ENCODE measurements at regions not wholly inside any gene's neighbourhood (a gene's known extent, or its start where the extent isn't known, plus 50 kb on each side); places are given as distances from the start of the nearest gene placed in this dataset.
A peak's percentile ranks its signal among the peaks of the same experiment; 100 is the strongest.

DNA sequence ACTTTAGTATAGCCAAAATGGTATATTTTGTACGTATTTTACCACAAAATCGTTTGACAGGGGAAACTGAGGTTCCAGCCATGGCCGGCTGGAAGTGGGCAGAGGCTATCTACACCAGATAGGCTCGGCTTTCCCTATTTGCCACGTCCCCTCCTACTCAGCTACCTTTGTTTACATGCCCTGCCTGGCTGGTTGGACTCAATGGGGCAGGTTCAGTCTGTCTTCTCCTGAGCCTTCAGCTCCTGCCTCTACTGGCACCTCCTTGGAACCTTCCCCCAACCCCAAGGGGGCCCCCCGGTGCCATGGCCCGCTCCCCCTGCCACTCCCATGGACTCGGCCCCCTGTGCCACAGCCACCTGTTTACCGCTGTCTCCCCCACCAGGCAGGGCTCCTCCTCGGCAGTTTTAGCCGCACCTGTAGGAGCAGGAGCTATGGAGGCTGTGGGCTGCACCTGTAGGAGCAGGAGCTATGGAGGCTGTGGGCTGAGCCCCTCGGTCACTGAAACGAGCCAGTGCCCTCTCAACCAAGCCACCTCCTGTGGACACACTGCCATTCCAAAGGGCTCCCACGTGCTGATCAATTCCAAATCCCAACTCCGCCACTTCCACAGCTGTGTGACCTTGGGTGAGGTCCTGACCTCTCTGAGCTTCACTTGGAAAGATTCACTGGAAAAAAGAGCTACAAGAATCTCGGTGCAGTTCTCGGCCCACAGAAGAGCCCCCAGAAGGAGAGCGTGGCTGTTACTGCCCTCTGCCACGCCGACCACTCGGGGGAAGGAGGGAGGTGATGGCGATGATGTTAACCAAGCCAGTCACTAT lies 62.2 kb downstream of the NCOR2 start:
- DNase-seq (ENCODE audit: low spot score) = no peak
- in situ Hi-C loops (cut with HindIII; ENCODE audit: low sequenced_read_pairs) = no loop called here

DNA sequence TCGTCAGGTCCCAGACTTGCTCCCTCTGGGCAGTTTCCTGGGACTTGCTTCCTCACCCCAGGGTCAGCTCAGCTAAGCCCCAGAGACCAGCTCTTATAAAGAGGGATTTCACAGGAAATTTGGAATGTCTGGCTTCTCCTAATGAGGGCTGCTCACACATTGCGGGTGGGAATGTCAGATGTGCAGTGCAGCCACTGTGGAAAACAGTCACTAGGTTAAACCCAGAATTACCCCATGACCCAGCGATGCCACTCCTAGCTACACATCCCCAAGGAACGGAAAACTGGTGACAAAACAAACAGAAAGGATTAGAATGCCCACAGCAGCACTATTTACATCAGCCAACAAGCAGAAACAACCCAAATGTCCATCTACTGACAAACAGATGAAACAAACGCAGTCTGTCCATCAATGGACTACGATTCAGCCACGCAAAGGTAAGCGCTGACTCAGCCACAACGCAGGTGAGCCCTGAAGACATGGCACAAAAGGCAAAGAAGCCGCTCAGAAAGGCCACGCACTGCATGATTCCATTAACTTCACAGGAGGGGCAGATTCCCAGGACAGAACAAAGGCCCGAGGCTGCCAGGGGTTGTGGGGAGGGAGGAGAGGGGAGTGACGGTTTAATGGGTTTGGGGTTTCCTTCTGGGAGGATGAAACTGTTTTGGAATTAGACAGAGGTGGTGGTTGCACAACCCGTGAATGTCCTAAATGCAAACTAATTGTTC lies 63.0 kb downstream of the NCOR2 start:
- in situ Hi-C loops (cut with HindIII; ENCODE audit: low sequenced_read_pairs) = no loop called here

GRCh38 chr12:124503305-124503704 lies 64.1 kb downstream of the NCOR2 start:
- no peak for DNase-seq (ENCODE audit: low spot score)
- in situ Hi-C loops (cut with HindIII; ENCODE audit: low sequenced_read_pairs) = no loop called here

More for the DNA sequence above, 63.0 kb downstream of the NCOR2 start:
- no peak for DNase-seq (ENCODE audit: low spot score)

DNA sequence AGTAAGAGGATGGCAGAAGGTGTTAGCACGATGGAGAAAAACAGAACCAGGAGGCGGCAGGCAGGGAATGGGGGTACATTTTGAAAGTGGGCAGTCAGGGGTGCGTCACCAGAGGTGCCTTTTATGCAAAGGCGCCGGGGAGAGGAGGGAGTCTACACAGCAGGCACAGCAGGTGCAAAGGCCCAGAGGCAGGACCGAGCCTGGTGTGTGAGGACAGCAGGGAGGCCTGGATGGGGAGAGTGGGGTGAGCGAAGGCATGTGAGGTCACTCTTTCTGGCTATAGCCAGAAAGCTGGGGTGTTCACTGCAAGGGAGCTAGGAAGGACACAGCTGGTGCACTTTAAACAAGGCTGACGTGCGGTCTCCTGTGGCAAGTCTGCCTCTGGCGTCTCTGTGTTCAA lies 65.0 kb downstream of the NCOR2 start:
- in situ Hi-C loops (cut with HindIII; ENCODE audit: low sequenced_read_pairs) = no loop called here
- DNase-seq (ENCODE audit: low spot score) = no peak

- in situ Hi-C loops (cut with HindIII; ENCODE audit: low sequenced_read_pairs) = no loop called here
- peak; percentile 74 for DNase-seq (ENCODE audit: low spot score)
Observed at GRCh38 chr12:124501827-124502226, 65.6 kb downstream of the NCOR2 start.

DNA sequence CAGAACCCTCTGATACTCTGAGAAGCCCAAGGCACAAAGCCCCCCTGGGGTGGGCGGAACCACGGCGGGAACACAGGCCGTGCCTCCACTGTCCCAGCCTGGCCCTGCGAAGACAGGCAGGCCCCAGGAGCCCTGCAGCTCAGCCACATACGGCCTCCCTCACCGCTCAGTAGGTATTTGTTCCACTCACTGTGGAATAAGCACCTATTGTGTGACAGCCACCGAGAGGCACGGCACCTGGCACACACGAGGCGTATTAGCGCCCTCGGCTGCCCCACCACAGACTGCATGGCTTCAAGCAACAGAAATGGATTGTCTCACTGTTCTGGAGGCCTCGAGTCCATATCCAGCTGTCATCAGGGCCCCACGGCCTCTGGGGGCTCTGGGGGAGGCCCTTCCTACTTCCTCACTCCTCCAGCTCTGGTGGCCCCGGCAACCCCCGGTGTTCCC lies 66.3 kb downstream of the NCOR2 start:
- in situ Hi-C loops (cut with HindIII; ENCODE audit: low sequenced_read_pairs) = no loop called here
- DNase-seq (ENCODE audit: low spot score) = no peak

DNA sequence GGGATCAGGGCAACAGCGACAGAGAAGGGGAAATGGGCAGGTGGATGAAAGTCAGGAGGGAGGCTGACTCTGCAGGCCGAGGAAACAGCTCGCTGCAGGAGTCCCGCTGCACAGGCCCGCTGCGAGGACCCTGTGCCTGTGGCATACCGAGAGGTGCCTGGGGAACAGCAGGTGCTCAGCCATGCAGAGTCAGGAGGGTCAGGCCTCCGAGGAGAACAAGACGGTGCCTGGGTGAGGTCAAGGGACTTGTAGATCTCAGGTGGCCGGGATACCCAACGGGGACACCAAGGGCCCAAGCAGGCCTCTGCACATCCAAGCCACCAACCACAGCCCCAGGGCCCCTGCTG lies 67.5 kb downstream of the NCOR2 start:
- in situ Hi-C loops (cut with HindIII; ENCODE audit: low sequenced_read_pairs) = no loop called here
- DNase-seq (ENCODE audit: low spot score) = no peak

DNA sequence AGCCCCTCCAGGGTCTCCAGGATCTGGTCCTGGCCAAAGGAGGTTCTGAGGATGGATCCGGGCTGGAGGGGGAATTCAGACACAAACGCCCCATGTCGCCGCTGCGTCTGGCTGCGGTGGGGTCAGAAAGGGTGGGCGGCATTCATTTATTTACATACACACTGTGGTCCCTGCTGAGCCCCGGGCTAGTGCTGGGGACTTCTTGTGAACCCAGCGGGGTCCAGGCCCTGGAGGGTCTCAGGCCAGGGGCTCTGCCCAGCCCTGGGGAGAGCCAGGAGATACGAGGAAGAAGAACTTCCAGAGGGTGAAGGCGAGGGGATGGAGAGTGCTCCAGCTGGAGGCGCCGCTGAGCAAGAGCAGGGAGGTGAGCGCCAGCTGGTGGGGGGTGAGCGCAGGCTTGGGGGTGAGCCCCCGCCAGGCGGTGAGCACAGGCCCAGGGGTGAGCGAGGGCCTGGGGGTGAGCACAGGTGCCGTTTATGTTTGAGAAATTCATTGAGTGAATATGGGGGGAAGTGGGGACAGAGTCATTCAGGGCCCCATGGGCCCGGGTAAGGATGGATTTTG lies 68.1 kb downstream of the NCOR2 start:
- no peak for DNase-seq (ENCODE audit: low spot score)
- in situ Hi-C loops (cut with HindIII; ENCODE audit: low sequenced_read_pairs) = no loop called here

DNA sequence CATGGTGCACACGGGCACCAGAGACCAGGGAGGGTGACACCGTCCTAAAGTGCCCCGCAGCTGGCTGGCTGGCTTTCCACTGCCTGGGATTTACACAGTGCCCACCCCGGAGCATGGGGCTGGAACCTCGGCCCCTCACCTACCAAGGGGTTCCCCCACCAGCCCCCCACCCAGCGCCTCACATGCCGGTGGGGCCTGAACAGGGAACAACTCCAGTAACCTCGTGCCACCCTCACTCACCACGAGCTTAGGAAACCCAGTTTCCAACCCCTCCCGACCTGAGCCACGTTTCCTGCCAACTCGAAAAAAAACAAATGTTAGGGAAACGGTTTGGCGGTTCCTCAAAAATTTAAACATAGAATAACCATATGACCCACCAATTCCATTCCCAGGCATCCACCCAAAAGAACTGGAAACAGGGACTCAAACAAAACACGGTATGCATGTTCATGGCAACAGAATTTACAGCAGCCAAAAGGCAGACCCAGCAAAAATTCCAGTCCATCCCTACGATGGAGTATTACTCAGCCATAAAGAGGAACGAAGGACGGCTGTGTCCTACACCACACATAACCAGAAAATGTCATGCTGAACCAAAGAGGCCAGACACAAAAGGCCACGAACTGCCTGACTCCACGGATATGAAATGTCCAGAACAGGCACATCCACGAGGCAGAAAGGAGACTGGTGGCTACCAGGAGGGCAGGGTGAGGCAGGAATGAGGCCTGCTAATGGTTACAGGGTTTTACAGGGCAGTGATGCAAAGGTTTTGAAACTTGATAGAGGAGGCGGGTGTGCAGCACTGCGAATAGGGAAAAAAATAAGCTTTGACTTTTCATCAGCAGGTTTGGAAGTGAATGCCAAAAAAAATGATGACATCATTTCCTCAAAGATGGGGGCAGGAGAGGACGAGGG lies 68.9 kb downstream of the NCOR2 start:
- in situ Hi-C loops (cut with HindIII; ENCODE audit: low sequenced_read_pairs) = no loop called here
- peak; percentile 70 for DNase-seq (ENCODE audit: low spot score)

DNA sequence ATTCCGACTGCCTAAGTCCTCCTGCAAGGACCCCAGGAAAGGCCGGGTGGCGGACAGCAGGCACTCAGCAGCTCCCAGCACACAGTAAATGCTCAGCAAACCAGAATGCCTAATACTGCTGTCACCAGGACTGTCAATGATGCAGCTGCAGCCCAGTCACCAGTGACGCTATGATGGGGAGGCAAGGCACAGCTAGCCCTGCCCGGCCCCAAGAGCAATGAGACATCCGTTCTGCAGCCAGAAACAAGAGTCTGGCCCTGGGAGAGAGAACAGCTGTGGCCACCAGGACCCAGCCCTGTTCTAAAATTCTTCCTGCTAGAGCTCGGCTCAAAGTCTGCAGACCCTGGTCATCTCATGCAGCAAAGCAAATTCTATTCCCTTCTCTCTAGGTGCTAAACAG lies 69.8 kb downstream of the NCOR2 start:
- peak; percentile 48 for DNase-seq (ENCODE audit: low spot score)
- in situ Hi-C loops (cut with HindIII; ENCODE audit: low sequenced_read_pairs) = no loop called here

GRCh38 chr12:124497039-124497438 lies 70.4 kb downstream of the NCOR2 start:
- DNase-seq (ENCODE audit: low spot score) = peak; percentile 59
- in situ Hi-C loops (cut with HindIII; ENCODE audit: low sequenced_read_pairs) = no loop called here

GRCh38 chr12:124496584-124496983 lies 70.8 kb downstream of the NCOR2 start:
- in situ Hi-C loops (cut with HindIII; ENCODE audit: low sequenced_read_pairs) = no loop called here
- no peak for DNase-seq (ENCODE audit: low spot score)

- in situ Hi-C loops (cut with HindIII; ENCODE audit: low sequenced_read_pairs) = no loop called here
- no peak for DNase-seq (ENCODE audit: low spot score)
Observed at GRCh38 chr12:124495194-124495983, 72.0 kb downstream of the NCOR2 start.

DNA sequence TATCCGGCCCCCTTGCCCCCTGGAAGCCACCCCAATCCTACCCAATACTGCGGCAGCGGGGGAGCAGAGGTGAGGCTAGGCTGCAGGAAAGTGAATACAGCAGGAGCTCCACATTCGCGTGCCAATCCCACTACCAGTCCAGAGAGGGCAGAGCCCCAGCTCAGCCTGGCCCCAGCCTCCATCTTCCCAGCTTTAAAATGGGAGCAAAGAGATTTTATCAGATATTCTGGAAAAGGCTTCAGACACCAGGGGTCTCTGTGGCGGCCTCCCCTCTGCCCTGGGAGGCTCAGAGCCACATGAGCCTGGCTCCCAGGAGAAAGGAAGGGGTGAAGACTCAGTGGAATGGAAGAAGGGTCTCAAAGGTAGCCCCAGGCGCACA lies 72.7 kb downstream of the NCOR2 start:
- in situ Hi-C loops (cut with HindIII; ENCODE audit: low sequenced_read_pairs) = no loop called here
- no peak for DNase-seq (ENCODE audit: low spot score)

DNA sequence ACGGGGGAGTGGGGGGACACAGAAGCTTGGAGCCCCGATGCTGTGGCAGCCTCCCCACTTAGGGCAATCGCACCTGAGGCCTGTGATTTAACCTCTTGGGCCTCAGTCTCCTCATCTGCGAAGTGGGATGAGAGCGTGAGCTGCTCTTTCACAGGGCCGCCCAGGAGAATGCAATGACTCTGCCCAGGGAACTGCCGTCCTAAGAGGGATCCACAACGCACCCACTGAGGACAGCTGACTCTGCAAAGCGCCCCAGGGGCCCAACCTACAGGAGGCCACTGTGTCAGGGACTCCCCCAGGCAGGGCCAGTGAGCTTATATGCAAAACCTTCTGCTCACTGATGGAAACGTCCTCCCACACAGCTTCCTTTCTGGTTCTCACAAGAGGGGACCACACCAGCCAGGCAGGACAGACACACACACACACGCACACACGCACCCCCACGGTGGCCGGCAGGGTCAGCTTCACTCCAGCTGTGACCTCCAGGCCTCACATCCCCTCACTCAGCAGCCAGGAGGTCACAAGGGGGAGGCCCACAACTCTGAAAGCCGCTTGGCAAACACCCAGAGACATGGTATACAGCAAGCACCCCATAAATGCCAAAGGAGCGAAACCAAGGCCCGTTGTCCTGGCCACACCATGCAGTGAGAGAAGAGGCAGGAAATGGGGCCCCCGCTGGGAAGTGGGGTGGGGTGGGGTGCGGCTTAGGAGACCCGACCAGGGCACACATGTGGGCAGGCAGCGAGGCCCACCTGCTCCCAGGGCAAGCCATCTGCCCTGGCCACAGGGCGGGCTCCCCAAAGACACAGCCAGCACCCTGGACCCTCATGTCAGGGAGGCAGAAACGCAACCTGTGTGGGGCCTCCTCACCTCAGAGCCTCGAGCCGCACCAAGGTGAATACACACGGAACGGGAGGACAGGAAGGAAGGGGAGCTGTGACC lies 73.3 kb downstream of the NCOR2 start:
- no peak for DNase-seq (ENCODE audit: low spot score)
- in situ Hi-C loops (cut with HindIII; ENCODE audit: low sequenced_read_pairs) = no loop called here

DNA sequence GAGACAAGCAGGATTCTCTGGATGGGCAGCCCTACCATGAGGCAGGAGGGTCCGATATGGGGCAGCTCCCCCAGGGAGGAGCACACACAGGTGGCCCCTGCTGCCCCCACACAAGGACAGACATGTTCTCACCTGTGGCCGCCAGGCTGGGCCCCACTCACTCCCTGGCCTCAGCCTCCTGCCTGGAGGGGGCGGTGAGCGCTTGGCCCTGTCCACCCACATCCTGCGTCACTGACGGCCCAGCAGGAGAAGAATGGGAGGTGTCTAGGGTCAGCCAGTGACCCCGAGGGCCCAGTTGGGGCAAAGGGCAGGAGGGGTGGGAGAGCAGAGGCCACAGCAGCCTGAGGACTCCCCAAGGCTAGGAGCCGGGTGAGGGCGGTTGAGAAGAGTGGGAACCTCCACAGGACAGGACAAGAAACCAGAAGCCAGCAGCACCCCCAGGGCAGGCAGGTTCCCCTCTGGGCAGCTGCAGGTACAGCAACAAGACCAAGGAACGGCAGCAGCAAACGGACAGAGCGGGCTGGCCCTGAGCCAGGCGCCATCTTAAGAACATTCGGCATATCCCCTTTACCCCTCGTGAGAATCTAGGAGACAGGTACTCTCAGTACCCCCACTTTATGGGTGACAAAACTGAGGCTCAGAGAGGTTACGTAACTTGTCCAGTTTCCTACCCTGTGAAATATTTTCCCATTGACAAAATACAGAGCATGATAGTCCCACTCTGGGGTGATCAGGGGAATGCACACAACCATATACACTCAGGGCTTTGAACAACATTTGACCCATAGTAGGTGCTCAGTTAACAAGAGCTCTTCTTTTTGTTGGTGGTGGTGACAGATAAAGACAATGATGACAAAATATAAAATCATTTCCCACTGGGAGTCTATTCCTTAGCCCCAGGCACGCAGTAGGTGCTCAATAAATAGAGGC lies 74.3 kb downstream of the NCOR2 start:
- DNase-seq (ENCODE audit: low spot score) = no peak
- in situ Hi-C loops (cut with HindIII; ENCODE audit: low sequenced_read_pairs) = no loop called here

Measured in G401 (cell line).